ENCODE measurements at regions not wholly inside any gene's neighbourhood (a gene's known extent, or its start where the extent isn't known, plus 50 kb on each side); places are given as distances from the start of the nearest gene placed in this dataset.

DNA sequence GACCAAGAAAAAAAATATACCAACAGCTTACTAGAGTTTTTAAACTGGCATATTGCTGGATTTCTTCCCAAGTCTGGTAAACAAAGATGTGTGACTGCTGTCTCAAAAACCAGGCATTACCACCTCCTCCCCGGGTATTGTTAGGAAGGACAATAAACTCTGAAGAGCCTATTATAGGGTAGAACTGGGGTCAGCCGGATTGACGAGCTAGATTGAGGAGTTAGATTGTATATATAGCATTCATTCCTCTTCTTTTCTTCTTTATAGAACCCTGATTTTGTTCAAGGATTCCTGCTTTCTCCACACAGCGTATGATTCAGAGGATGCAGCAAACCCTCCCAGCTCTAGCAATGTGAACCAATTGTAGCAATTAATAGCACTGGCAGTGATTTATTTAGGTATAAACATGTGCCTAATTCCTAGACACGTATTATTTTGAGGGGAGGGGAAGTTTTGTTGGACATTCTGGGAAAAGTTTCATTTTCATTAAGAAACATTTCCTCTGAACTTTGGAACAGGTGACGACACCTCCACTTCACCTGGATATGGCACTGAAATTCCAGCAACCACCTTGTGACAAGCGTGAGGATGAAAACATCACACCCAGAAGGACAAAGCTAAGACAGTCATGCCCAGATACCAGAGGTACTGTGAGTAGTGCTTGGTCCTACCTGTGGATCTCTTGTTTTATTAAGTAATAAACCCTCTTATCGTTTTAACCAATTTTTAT lies 679.4 kb upstream of the KIRREL3 start:
- Histone ChIP-seq H3K27me3 (ENCODE audit: low read depth, low read length) (no peaks in the 10 kb centered on the region), H4K20me1 (ENCODE audit: insufficient read depth, low read length) (no peaks in the 10 kb centered on the region), H3K79me2 (ENCODE audit: low read length) (no peaks in the 10 kb centered on the region), H3K9ac (ENCODE audit: low read length) (no peak overlapping the region), H2AFZ (ENCODE audit: low read depth, low read length) (no peak overlapping the region), H3K4me3 (ENCODE audit: low read length) (no peak overlapping the region), H3K27ac (ENCODE audit: low read length) (no peak overlapping the region), H3K4me2 (ENCODE audit: low read length) (no peak overlapping the region), H3K36me3 (replicated peaks; ENCODE audit: low read depth, low read length) (no peaks in the 10 kb centered on the region), H3K9me3 (ENCODE audit: insufficient read depth, low read length) (no peaks in the 10 kb centered on the region), H3K4me1 (ENCODE audit: low read length) (no peaks in the 10 kb centered on the region)
- TF ChIP-seq, protein P1, sequence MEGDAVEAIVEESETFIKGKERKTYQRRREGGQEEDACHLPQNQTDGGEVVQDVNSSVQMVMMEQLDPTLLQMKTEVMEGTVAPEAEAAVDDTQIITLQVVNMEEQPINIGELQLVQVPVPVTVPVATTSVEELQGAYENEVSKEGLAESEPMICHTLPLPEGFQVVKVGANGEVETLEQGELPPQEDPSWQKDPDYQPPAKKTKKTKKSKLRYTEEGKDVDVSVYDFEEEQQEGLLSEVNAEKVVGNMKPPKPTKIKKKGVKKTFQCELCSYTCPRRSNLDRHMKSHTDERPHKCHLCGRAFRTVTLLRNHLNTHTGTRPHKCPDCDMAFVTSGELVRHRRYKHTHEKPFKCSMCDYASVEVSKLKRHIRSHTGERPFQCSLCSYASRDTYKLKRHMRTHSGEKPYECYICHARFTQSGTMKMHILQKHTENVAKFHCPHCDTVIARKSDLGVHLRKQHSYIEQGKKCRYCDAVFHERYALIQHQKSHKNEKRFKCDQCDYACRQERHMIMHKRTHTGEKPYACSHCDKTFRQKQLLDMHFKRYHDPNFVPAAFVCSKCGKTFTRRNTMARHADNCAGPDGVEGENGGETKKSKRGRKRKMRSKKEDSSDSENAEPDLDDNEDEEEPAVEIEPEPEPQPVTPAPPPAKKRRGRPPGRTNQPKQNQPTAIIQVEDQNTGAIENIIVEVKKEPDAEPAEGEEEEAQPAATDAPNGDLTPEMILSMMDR (IDR thresholded peaks at IDR 0.05; ENCODE audit: low read depth, low read length): no peak

DNA sequence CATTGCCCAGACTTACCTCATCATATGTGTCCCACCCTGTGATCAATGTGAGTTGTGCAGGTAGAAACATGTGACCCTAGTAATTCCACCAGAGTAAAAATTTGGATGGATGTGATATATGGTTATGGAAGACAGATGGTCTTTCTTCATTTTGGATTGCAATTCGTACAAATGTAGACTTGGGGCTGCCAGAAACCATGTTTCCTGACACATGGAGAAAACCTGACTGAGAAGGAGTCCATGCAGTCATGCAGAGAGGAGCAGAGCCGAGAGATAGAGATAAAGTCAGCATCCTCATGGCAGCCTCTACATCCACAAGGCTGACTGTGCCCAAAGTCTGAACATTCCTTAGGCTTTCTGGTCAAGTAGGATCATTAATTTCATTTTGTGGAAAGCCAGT lies 678.1 kb upstream of the KIRREL3 start:
- TF ChIP-seq EZH2phosphoT487 (IDR thresholded peaks at IDR 0.05; ENCODE audit: low read depth): no peak
- TF ChIP-seq, protein P1 (IDR thresholded peaks at IDR 0.05; ENCODE audit: low read depth, low read length): no peak
- H3K4me2 ChIP-seq (ENCODE audit: low read length): no peak overlapping the region
- no peaks in the 10 kb centered on the region for H4K20me1 ChIP-seq (ENCODE audit: insufficient read depth, low read length)
- H3K79me2 ChIP-seq (ENCODE audit: low read length): no peaks in the 10 kb centered on the region
- H3K4me1 ChIP-seq (ENCODE audit: low read length): no peaks in the 10 kb centered on the region
- no peak overlapping the region for H3K4me3 ChIP-seq (ENCODE audit: low read length)
- no peaks in the 10 kb centered on the region for H3K9me3 ChIP-seq (ENCODE audit: insufficient read depth, low read length)
- H3K9ac ChIP-seq (ENCODE audit: low read length): no peak overlapping the region
- H3K27me3 ChIP-seq (ENCODE audit: low read depth, low read length): no peaks in the 10 kb centered on the region
- no peaks in the 10 kb centered on the region for H3K36me3 ChIP-seq (replicated peaks; ENCODE audit: low read depth, low read length)
- no peak overlapping the region for H2AFZ ChIP-seq (ENCODE audit: low read depth, low read length)
- no peak overlapping the region for H3K27ac ChIP-seq (ENCODE audit: low read length)

DNA sequence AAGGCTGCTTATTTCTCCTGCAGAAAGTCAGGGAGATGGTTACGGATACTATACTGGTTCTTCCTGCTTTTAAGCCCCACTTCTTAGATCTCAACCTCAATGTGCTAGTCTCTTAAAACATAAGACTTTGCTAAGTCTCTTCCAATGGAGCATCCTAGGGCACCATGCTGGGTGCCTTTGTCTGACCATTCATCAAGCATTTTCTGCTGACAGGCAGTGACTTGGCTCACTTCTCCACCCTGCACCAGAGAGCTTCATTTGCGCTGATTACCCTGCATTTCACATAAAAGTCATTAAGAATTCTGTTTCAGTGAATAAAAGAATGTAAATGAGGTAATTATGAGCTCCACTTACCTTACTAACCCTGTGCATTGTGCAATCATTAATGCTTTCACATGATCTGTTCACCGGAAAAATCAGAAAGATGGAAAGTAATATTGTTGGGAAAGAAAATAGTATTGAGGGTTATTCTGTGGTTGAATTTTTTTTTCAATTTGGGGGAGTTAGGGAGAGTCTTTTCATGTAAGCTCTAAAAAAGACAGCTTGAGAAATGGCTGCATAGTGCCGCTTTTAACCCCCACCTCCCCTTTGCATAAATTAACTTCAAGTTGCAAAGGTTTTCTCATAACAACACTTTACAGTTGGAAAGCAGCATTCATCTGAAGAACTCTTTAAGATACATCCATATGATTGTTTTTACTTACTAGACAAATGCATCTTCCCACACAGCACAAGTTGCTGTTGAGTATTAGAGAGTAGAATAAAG lies 677.3 kb upstream of the KIRREL3 start:
- H4K20me1 ChIP-seq (ENCODE audit: insufficient read depth, low read length): no peaks in the 10 kb centered on the region
- H3K79me2 ChIP-seq (ENCODE audit: low read length): no peaks in the 10 kb centered on the region
- TF ChIP-seq, protein P1 (IDR thresholded peaks at IDR 0.05; ENCODE audit: low read depth, low read length): no peak
- no peak for TF ChIP-seq EZH2phosphoT487 (IDR thresholded peaks at IDR 0.05; ENCODE audit: low read depth)
- no peak overlapping the region for H2AFZ ChIP-seq (ENCODE audit: low read depth, low read length)
- H3K27me3 ChIP-seq (ENCODE audit: low read depth, low read length): no peaks in the 10 kb centered on the region
- no peak overlapping the region for H3K4me3 ChIP-seq (ENCODE audit: low read length)
- no peak overlapping the region for H3K27ac ChIP-seq (ENCODE audit: low read length)
- H3K4me2 ChIP-seq (ENCODE audit: low read length): no peak overlapping the region
- no peaks in the 10 kb centered on the region for H3K36me3 ChIP-seq (replicated peaks; ENCODE audit: low read depth, low read length)
- H3K9ac ChIP-seq (ENCODE audit: low read length): no peak overlapping the region
- H3K4me1 ChIP-seq (ENCODE audit: low read length): no peaks in the 10 kb centered on the region
- no peaks in the 10 kb centered on the region for H3K9me3 ChIP-seq (ENCODE audit: insufficient read depth, low read length)

DNA sequence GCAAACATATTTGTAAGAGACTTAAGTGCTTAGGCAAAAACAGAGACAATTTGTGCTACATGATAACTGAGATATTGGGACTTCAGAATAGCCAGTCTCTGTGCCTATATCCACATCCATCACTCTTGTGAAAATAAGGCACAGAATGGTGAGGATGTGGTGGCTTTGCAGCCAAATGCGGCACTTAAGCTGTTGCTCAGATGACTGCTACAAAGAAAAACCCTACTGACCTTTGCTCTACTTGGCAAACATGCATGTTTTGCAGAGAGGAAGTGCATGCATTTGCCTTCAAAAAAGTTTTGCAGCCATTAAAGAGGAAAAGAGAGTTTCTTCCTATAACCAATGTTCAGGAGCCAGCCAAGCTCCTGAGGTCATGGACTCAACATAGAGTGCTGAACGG lies 675.0 kb upstream of the KIRREL3 start:
- TF ChIP-seq EZH2phosphoT487 (IDR thresholded peaks at IDR 0.05; ENCODE audit: low read depth): no peak
- TF ChIP-seq, protein P1 (IDR thresholded peaks at IDR 0.05; ENCODE audit: low read depth, low read length): no peak
- H3K27ac ChIP-seq (ENCODE audit: low read length): no peak overlapping the region
- no peak overlapping the region for H3K4me2 ChIP-seq (ENCODE audit: low read length)
- H2AFZ ChIP-seq (ENCODE audit: low read depth, low read length): no peak overlapping the region
- H3K4me3 ChIP-seq (ENCODE audit: low read length): no peak overlapping the region
- no peaks in the 10 kb centered on the region for H4K20me1 ChIP-seq (ENCODE audit: insufficient read depth, low read length)
- H3K79me2 ChIP-seq (ENCODE audit: low read length): no peaks in the 10 kb centered on the region
- H3K27me3 ChIP-seq (ENCODE audit: low read depth, low read length): no peaks in the 10 kb centered on the region
- H3K9ac ChIP-seq (ENCODE audit: low read length): no peak overlapping the region
- H3K4me1 ChIP-seq (ENCODE audit: low read length): no peaks in the 10 kb centered on the region
- no peaks in the 10 kb centered on the region for H3K9me3 ChIP-seq (ENCODE audit: insufficient read depth, low read length)
- no peaks in the 10 kb centered on the region for H3K36me3 ChIP-seq (replicated peaks; ENCODE audit: low read depth, low read length)

Measured in OCI-LY3 (cell line).